HEK293 (cell line): ENCODE measurements at regions not wholly inside any gene's neighbourhood (a gene's known extent, or its start where the extent isn't known, plus 50 kb on each side); places are given as distances from the start of the nearest gene placed in this dataset.

Source experiments
- PBX3 ChIP-seq: sonication (generic); formaldehyde crosslinking; IDR thresholded peaks from 2 replicates; pipeline ENCODE4 v1.8.1; 2022; ENCODE audit warnings: mild to moderate bottlenecking, moderate library complexity, missing genetic modification reagents
- YY1 ChIP-seq: fragments of 450-650 bp; formaldehyde crosslinking; IDR thresholded peaks from 2 replicates; pipeline ENCODE4 v1.5.1; 2018; ENCODE audit warnings: missing biosample characterization, missing genetic modification characterization
- ZNF121 ChIP-seq: fragments of 450-650 bp; formaldehyde crosslinking; IDR thresholded peaks from 2 replicates; pipeline ENCODE4 v1.5.1; 2016; ENCODE audit warnings: missing biosample characterization, missing genetic modification characterization
- ZNF223 ChIP-seq: fragments of 450-650 bp; formaldehyde crosslinking; IDR thresholded peaks from 2 replicates; pipeline ENCODE4 v1.5.1; 2016; ENCODE audit warnings: missing biosample characterization, missing genetic modification characterization
- ZNF335 ChIP-seq: fragments of 450-650 bp; formaldehyde crosslinking; conservative IDR thresholded peaks from 2 replicates; pipeline ENCODE4 v1.5.1; 2016; ENCODE audit warnings: missing biosample characterization, missing genetic modification characterization

- no peak for TF ChIP-seq ZNF121
- TF ChIP-seq ZNF335 = no peak
- TF ChIP-seq ZNF223 (tag by site-specific recombination) = no peak
- no peak for TF ChIP-seq PBX3 (CRISPR knock-in tag)
- TF ChIP-seq YY1 = no peak
Observed at GRCh38 chr18:6565815-6566081, 151.0 kb upstream of the L3MBTL4 start.
